Neural crest cell (in vitro differentiated cells): ENCODE measurements at regions not wholly inside any gene's neighbourhood (a gene's known extent, or its start where the extent isn't known, plus 50 kb on each side); places are given as distances from the start of the nearest gene placed in this dataset.
"Not testable (repeated sequence)": the region's sequence is repeated elsewhere in the genome, so short reads cannot be mapped to it uniquely, and the experiment has no call there.

Experiments used
- DNase-seq: peaks from one replicate; pipeline ENCODE4 v3.0.0; 2021; ENCODE audit warnings: low read depth, mixed read lengths, low spot score
- H3K27ac Mint-ChIP-seq: one replicate; pipeline ENCODE4 v1.8.0; 2021; ENCODE audit warnings: mild to moderate bottlenecking, mixed read lengths; ENCODE audit not compliant: unreplicated experiment
- H3K27me3 Mint-ChIP-seq: 2 replicates; pipeline ENCODE4 v1.8.0; 2021; ENCODE audit warnings: low read depth, mild to moderate bottlenecking, mixed read lengths
- H3K36me3 Mint-ChIP-seq: 2 replicates; pipeline ENCODE4 v1.8.0; 2021; ENCODE audit warnings: low read depth, mild to moderate bottlenecking, mixed read lengths
- H3K4me1 Mint-ChIP-seq: 2 replicates; pipeline ENCODE4 v1.8.0; 2021; ENCODE audit warnings: mixed read lengths
- H3K4me3 Mint-ChIP-seq: one replicate; pipeline ENCODE4 v1.8.0; 2021; ENCODE audit warnings: mild to moderate bottlenecking, mixed read lengths
- H3K9me3 Mint-ChIP-seq: 2 replicates; pipeline ENCODE4 v1.8.0; 2021; ENCODE audit warnings: mixed read lengths
- TF ChIP-seq, protein P1 (sequence below): fragments of 200-600 bp; sonication (generic); conservative IDR thresholded peaks from 2 replicates; pipeline ENCODE4 v1.5.0; 2021; ENCODE audit warnings: antibody characterized with exemption, mild to moderate bottlenecking

GRCh38 chr5:115695310-115695880 is 69.6 kb upstream of the TMED7 start:
- DNase-seq, result no peak
- TF ChIP-seq, protein P1, sequence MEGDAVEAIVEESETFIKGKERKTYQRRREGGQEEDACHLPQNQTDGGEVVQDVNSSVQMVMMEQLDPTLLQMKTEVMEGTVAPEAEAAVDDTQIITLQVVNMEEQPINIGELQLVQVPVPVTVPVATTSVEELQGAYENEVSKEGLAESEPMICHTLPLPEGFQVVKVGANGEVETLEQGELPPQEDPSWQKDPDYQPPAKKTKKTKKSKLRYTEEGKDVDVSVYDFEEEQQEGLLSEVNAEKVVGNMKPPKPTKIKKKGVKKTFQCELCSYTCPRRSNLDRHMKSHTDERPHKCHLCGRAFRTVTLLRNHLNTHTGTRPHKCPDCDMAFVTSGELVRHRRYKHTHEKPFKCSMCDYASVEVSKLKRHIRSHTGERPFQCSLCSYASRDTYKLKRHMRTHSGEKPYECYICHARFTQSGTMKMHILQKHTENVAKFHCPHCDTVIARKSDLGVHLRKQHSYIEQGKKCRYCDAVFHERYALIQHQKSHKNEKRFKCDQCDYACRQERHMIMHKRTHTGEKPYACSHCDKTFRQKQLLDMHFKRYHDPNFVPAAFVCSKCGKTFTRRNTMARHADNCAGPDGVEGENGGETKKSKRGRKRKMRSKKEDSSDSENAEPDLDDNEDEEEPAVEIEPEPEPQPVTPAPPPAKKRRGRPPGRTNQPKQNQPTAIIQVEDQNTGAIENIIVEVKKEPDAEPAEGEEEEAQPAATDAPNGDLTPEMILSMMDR, result no peak
- H3K27ac Mint-ChIP-seq, result no peak overlapping the region
- no peak overlapping the region for H3K4me3 Mint-ChIP-seq
- H3K27me3 Mint-ChIP-seq, result no peaks in the 10 kb centered on the region
- H3K9me3 Mint-ChIP-seq, result no peaks in the 10 kb centered on the region
- H3K4me1 Mint-ChIP-seq, result no peaks in the 10 kb centered on the region
- H3K36me3 Mint-ChIP-seq, result no peaks in the 10 kb centered on the region

DNA sequence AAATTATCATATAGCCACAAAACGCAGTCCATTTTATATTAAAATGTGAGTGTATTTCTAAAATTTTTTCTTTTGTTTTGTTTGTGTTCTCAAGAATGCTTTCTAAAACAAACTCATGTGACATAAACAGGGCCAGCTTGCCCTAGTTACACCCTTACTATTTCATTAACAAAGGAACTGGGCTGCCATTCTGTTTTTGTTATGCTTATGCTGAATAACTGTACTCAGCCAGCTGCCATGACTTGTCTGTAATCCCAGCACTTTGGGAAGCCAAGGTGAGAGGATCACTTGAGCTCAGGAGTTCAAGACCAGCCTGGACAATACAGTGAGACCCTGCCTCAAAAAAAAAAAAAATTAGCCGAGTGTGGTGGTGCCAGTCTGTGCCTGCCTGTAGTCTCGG is 66.0 kb upstream of the TMED7 start:
- not testable (repeated sequence) for H3K27me3 Mint-ChIP-seq, H3K4me3 Mint-ChIP-seq, H3K36me3 Mint-ChIP-seq, H3K9me3 Mint-ChIP-seq, H3K4me1 Mint-ChIP-seq, DNase-seq, H3K27ac Mint-ChIP-seq

DNA sequence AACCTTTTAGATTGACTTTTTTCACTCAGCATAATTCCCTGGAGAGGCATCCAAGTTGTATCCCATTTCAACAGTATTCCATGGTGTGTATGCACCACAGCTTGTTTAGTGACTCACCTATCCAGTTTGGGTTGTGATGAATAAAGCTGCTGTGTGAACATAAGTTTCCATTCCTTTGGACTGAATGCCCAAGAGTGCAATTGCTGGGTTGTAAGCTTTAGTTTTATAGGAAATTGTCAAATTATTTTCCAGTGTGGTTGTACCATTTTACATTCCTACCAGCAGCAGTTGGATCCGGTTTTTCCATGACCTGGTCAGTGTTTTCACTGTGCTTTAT is 60.9 kb upstream of the TMED7 start:
- H3K27me3 Mint-ChIP-seq, result peaks cover 2% of the 10 kb centered on the region
- H3K9me3 Mint-ChIP-seq, result no peaks in the 10 kb centered on the region
- no peaks in the 10 kb centered on the region for H3K36me3 Mint-ChIP-seq
- no peak overlapping the region for H3K4me3 Mint-ChIP-seq
- H3K27ac Mint-ChIP-seq, result no peak overlapping the region
- no peaks in the 10 kb centered on the region for H3K4me1 Mint-ChIP-seq
- no peak for DNase-seq
- TF ChIP-seq, protein P1, result no peak

- TF ChIP-seq, protein P1, result no peak
- Mint-ChIP-seq H3K27ac (no peak overlapping the region), H3K4me1 (no peaks in the 10 kb centered on the region), H3K36me3 (no peaks in the 10 kb centered on the region), H3K9me3 (no peaks in the 10 kb centered on the region), H3K4me3 (no peak overlapping the region), H3K27me3 (peaks cover 2% of the 10 kb centered on the region)
- no peak for DNase-seq
These were observed 60.4 kb upstream of the TMED7 start for GRCh38 chr5:115686051-115686737.

DNA sequence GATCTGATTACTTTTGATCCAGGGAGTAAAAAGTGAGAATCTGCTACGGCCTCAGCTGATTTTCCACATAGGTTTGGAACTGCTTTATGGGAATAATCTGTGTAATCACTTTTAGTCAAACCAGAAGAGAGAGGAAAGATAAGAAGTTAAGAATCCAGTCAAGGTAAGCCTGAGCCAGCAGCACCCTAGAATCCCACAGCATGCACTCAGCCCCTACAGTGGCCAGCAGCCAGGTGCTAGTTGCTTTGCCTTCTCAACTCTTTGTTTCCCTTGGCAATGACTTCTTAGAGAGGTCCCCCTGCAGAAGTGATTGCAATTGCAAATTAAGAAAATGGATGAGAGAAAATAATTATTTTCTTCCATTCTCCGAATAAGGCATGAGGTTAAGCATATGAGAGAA is 59.7 kb upstream of the TMED7 start:
- Mint-ChIP-seq H3K4me3 (no peak overlapping the region), H3K4me1 (no peaks in the 10 kb centered on the region), H3K36me3 (no peaks in the 10 kb centered on the region), H3K9me3 (no peaks in the 10 kb centered on the region), H3K27ac (no peak overlapping the region), H3K27me3 (peaks cover 2% of the 10 kb centered on the region)
- TF ChIP-seq, protein P1, result no peak
- DNase-seq, result no peak

DNA sequence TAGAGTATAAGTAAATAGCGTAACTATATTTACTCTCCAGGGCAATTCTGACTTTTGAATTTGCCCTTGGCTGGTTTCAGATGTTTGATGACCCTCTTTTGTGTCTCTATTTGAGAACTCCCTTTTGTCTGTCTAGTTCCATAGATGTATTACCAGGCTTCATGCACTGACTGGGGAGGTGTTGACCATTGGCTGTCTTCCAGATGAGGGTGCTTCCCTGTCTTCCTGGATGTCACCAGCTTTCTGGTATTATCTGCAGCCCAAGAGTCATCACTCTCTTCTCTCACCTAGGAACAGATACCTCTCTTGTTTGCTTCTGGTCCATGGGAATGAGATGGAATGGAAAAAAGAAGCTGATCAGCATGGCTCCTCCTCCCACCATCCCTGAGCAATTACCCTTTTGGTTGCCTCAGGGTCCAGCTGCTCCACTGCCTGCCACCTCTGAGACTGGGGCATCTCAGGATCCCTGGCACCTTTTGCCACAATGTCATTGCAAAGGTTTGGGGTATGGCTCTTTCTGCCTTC is 58.7 kb upstream of the TMED7 start:
- H3K9me3 Mint-ChIP-seq, result no peaks in the 10 kb centered on the region
- TF ChIP-seq, protein P1, result no peak
- no peaks in the 10 kb centered on the region for H3K4me1 Mint-ChIP-seq
- no peak overlapping the region for H3K4me3 Mint-ChIP-seq
- no peak overlapping the region for H3K27ac Mint-ChIP-seq
- DNase-seq, result no peak
- peaks cover 2% of the 10 kb centered on the region for H3K27me3 Mint-ChIP-seq
- H3K36me3 Mint-ChIP-seq, result no peaks in the 10 kb centered on the region
